SW 1271 (cell line): ENCODE measurements at regions not wholly inside any gene's neighbourhood (a gene's known extent, or its start where the extent isn't known, plus 50 kb on each side); places are given as distances from the start of the nearest gene placed in this dataset.

ENCODE experiments used
- DNase-seq, 2 experiments: peaks; one replicate each; lab custom pipeline; 2025; lab: John Stamatoyannopoulos, UW

GRCh38 chr1:229092377-229093237 lies 178.3 kb upstream of the RAB4A start:
- DNase-seq: no peak

- no peak for DNase-seq
Measured at GRCh38 chr1:229093238-229093540, 177.7 kb upstream of the RAB4A start.

- DNase-seq: no peak
Measured at GRCh38 chr1:229093609-229094336, 177.1 kb upstream of the RAB4A start.

DNA sequence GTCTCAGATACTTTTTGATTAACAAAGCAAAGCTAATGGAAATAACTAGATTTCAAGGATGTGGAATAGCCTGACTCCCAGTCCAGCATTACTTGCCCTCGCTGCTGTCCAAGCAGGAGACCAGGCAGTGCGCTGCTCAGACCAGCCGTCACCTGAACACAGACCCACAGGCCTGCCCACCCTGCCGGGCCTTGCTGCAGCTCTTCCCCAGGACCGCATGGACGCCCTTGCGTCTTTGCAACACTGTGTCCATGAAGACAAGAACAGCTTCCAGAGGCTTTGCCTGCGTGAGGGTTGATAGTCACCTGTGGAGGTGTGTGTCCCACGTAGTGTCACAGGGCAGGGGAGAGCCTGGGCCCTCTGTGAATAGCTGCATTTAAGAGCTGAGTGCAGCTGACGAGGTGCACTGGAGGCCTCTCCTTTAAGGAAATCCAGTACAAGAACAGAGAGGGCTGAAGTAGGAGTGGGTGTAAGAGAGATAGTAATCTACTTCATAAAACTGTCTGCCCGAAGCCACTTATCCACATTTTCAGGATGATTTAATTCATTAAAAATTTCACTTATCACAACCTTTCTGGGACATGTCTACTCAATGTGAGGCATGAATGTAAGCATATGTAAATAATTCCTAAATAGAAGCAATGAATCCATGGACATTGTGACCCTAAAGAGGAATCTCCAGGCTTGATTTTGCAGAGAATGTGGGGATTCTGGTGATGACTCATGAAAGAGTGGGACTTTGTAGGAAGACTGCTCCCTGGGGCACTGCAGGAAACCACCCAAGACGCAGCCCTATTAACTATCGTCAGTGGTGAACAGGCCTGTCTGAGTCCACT lies 176.2 kb upstream of the RAB4A start:
- no peak for DNase-seq

DNA sequence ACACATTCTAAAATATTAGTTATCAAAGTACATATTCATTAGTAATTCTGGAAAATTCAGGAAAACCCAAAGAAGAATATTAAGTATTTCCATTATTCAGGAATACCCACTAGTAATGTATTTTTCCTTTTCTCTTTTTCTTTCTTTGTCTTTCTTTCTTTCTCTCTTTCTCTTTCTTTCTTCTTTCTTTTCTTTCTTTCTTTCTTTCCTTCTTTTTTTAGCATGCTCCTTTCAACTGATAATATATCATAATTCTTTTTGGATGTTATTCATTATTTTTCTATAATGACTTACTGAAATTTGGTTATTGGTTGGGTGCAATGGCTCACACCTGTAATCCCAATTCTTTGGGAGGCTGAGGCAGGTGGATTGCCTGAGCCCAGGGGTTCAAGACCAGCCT lies 175.6 kb upstream of the RAB4A start:
- DNase-seq: no peak

DNA sequence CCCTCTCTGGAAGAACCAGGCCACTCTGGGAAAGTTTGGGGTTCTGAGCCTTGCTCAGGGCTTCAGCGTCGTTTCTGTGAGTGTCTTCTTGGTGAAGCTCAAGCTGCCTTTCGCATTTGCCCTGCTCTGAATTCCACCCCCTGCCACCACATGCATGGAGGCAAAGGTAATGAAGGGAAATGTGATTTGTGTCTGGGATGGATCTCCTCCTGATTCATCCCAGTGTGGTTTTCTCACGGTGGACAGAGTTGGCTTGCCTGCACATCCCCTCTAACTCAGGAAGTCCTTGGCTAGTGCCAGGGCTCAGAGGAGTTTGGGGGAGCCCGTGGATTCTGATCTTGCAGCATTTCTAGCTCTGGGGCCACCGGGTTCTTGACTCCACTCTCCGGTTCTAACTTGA lies 173.6 kb upstream of the RAB4A start:
- no peak for DNase-seq

- DNase-seq: no peak
Measured at GRCh38 chr1:229098361-229098760, 172.6 kb upstream of the RAB4A start.

- DNase-seq: no peak
Measured at GRCh38 chr1:229098903-229099578, 171.9 kb upstream of the RAB4A start.

- no peak for DNase-seq
Measured at GRCh38 chr1:229101011-229101871, 169.7 kb upstream of the RAB4A start.

DNA sequence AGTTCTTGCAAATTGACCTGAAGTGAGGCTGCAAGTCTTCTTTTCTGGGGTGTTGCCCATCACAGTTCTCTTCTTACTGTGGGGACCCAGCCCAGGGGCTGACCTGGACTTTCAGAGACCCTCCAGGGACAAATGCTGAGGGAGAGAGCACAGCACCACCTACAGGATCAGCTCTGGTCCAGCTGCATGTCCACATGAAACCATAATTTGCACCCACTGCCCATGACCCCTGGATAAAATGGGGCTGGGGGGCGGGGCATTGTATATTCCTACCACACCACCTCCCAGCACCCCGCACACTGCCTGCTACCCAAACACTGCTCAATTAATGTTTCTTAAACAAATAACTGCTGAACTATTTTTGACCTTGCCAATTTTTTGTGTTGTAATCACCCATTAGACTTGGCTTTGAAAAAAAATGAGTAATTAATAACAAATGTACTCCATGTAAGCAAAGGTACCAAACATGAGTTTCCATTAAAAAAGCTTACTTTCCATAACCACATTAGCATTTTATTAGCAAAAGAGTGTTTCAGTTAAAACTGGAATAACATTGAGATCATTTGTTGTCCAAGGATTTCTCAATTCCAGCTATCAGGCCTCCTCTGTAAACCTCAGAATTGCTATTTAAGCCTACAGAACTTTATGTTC lies 168.0 kb upstream of the RAB4A start:
- DNase-seq: no peak

DNA sequence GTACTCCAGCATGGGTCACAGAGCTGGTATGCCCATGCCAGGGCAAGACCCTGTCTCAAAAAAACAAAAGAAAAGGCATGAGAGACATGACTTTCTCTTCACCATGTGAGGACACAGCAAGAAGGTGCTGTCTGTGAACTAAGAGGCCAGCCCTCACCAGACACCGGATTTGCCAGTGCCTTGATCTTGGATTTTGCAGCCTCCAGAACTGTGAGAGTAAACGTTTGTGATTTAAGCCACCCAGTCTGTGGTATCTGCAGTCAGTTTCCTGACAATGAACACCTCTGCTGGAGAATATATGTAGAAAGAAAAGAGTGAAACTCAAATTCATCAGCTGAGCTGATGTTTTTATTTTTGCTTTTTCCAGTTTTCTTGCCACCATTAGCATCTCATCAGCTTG lies 166.3 kb upstream of the RAB4A start:
- no peak for DNase-seq

DNA sequence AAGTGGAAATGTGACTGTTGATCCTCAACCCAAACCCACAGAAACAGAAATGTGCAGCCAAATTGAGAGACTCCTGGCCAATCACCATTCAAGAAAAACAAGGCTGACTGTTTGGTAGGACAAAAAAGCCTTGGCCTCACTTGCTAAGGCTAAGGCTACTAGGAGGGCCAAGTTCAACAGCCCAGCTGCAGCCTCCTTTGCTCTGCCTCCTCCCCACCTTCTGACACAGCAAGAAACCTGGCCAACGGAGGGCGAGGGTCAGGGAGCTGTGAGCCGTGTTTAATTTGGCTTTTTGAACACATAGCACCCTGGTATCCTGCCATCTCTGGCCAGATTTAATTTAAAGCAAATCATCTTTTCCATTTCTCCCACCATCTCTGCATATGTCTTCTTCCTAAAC lies 165.8 kb upstream of the RAB4A start:
- no peak for DNase-seq

- DNase-seq: no peak
Measured at GRCh38 chr1:229105822-229106525, 164.9 kb upstream of the RAB4A start.

DNA sequence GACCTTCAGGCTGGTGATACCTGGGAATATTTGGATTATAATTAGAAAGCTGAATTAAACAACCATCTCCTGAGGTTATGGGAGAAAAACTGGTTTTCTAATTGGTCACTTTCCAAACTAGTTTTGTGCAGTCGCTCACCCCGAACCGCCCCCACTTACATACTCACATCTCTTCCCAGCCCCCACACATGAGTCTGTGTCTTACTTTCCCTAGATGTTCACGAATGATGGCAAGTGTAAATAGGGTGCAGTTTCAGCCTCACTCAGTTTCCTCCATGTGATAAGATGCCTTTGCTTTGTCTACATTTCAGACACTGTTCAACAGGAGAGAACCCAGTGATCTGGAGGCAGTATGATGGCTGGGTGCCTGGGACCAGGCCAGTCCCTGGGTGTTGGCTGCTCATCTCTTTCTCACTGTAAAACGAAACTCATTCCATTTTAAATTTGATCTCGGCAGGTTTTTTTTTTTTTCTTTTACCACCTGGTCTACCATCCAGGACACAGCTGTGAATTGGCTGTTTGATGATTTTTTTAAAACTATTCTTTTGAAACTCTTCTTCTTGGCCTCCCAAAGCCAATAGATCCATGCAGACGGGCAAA lies 164.3 kb upstream of the RAB4A start:
- DNase-seq: no peak

DNA sequence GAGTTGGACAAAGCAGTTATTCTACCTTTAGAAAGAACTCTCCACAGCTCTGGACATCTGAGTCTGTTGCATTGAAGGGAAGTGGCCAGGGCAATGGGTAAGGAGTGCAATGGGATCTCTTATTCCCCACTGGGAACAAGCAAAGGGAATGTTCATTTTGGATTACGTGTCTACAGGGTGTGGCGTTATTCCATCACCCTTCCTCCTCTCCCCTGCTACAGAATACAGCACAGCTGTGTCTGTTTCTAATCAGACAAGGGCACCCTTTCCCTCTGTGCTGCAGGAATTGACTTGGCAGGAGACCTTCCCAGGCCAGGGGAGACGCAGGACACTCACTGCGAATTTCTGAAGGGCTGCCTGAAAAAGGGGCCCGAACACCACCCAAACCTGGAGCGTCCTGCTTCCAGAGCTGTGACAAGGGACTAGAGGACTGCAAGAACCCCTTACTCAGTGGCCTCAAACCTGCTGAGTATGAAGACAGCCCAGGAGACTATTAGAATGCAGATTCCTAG lies 163.6 kb upstream of the RAB4A start:
- no peak for DNase-seq

DNA sequence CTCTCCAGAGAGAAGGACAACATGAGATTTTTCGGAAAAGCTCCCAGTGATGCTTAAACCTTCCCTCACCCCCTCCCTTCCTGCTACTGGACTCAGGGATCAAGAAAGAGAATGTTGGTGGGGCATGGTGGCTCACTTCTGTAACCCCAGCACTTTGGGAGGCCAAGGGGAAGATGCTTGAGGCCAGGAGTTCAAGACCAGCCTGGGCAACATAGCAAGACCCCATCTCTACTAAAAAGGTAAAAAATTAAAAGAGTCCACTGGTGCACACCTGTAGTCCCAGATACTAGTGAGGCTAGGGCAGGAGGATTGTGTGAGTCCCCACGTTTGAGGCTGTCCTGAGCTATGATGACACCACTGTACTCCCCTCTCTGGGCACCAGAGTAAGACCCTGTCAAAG lies 162.9 kb upstream of the RAB4A start:
- DNase-seq: no peak

- DNase-seq: no peak
Measured at GRCh38 chr1:229108598-229109201, 162.2 kb upstream of the RAB4A start.

GRCh38 chr1:229109320-229109761 lies 161.6 kb upstream of the RAB4A start:
- DNase-seq: no peak

- DNase-seq: no peak
Measured at GRCh38 chr1:229110986-229111385, 159.9 kb upstream of the RAB4A start.
